H9 (cell line): ENCODE measurements at regions not wholly inside any gene's neighbourhood (a gene's known extent, or its start where the extent isn't known, plus 50 kb on each side); places are given as distances from the start of the nearest gene placed in this dataset.
A peak's percentile ranks its signal among the peaks of the same experiment; 100 is the strongest.

ENCODE experiments used
- DNase-seq: peaks from one replicate; pipeline ENCODE4 v3.0.0-alpha.2; 2017
- H2AFZ ChIP-seq: one replicate; pipeline ENCODE4 v1.6.1; 2013; ENCODE audit warnings: mild to moderate bottlenecking, low read length, control low read depth, moderate library complexity
- H2AK5ac ChIP-seq: 2 replicates; pipeline ENCODE4 v1.6.1; 2013; ENCODE audit warnings: low read length, control low read depth, mixed read lengths; ENCODE audit not compliant: insufficient read length
- H2BK120ac ChIP-seq: one replicate; pipeline ENCODE4 v1.6.1; 2013; ENCODE audit warnings: low read depth, mild to moderate bottlenecking, low read length, control low read depth, inconsistent platforms; ENCODE audit not compliant: poor library complexity, severe bottlenecking
- H2BK12ac ChIP-seq: 2 replicates; pipeline ENCODE4 v1.6.1; 2013; ENCODE audit warnings: low read length, control low read depth, mixed read lengths, low read depth; ENCODE audit not compliant: insufficient read length
- H2BK15ac ChIP-seq: 2 replicates; pipeline ENCODE4 v1.6.1; 2013; ENCODE audit warnings: low read depth, low read length, control low read depth
- H2BK20ac ChIP-seq: one replicate; pipeline ENCODE4 v1.6.1; 2013; ENCODE audit warnings: low read depth, mild to moderate bottlenecking, low read length, control low read depth, inconsistent platforms; ENCODE audit not compliant: poor library complexity, severe bottlenecking
- H2BK5ac ChIP-seq: 2 replicates; pipeline ENCODE4 v1.6.1; 2013; ENCODE audit warnings: low read length, control low read depth, mixed read lengths; ENCODE audit not compliant: insufficient read length
- H3K14ac ChIP-seq: 2 replicates; pipeline ENCODE4 v1.6.1; 2013; ENCODE audit warnings: low read length, control low read depth; ENCODE audit not compliant: insufficient read depth
- H3K18ac ChIP-seq: 2 replicates; pipeline ENCODE4 v1.6.1; 2013; ENCODE audit warnings: low read depth, mild to moderate bottlenecking, mixed read lengths, low read length, control low read depth; ENCODE audit not compliant: insufficient read length
- H3K23ac ChIP-seq: 2 replicates; pipeline ENCODE4 v1.6.1; 2013; ENCODE audit warnings: low read length, control low read depth, mixed read lengths, low read depth; ENCODE audit not compliant: insufficient read length
- H3K23me2 ChIP-seq: 2 replicates; pipeline ENCODE4 v1.6.1; 2013; ENCODE audit warnings: low read depth, mild to moderate bottlenecking, mixed read lengths, low read length, control low read depth; ENCODE audit not compliant: insufficient read length, poor library complexity, severe bottlenecking
- H3K27ac ChIP-seq: 2 replicates; pipeline ENCODE4 v1.5.1; 2013; ENCODE audit warnings: low read length, control low read depth, mixed read lengths, low read depth; ENCODE audit not compliant: insufficient read length
- H3K27me3 ChIP-seq: 2 replicates; pipeline ENCODE4 v1.6.1; 2013; ENCODE audit warnings: low read length, control low read depth, inconsistent platforms; ENCODE audit not compliant: insufficient read depth
- H3K4ac ChIP-seq: 2 replicates; pipeline ENCODE4 v1.6.1; 2013; ENCODE audit warnings: low read depth, mild to moderate bottlenecking, control low read depth, inconsistent platforms, low read length, moderate library complexity
- H3K4me1 ChIP-seq: 2 replicates; pipeline ENCODE4 v1.6.1; 2013; ENCODE audit warnings: low read length, control low read depth, inconsistent platforms; ENCODE audit not compliant: insufficient read depth
- H3K4me2 ChIP-seq: 2 replicates; pipeline ENCODE4 v1.6.1; 2013; ENCODE audit warnings: low read length, control low read depth, mixed read lengths; ENCODE audit not compliant: insufficient read length, insufficient read depth
- H3K56ac ChIP-seq: 2 replicates; pipeline ENCODE4 v1.6.1; 2013; ENCODE audit warnings: low read depth, mild to moderate bottlenecking, mixed read lengths, low read length, control low read depth; ENCODE audit not compliant: insufficient read length
- H3K79me1 ChIP-seq: 2 replicates; pipeline ENCODE4 v1.6.1; 2013; ENCODE audit warnings: low read depth, mild to moderate bottlenecking, moderate library complexity, low read length, control low read depth, inconsistent platforms; ENCODE audit not compliant: insufficient read depth, poor library complexity, severe bottlenecking
- H3K79me2 ChIP-seq: 2 replicates; pipeline ENCODE4 v1.6.1; 2013; ENCODE audit warnings: low read length, control low read depth, inconsistent platforms; ENCODE audit not compliant: insufficient read depth
- H3K9ac ChIP-seq: 2 replicates; pipeline ENCODE4 v1.6.1; 2013; ENCODE audit warnings: low read length, control low read depth, mixed read lengths; ENCODE audit not compliant: insufficient read length; ENCODE audit errors: extremely low read depth
- H3K9me3 ChIP-seq: one replicate; pipeline ENCODE4 v1.6.1; 2013; ENCODE audit warnings: low read depth, low read length, inconsistent platforms; ENCODE audit not compliant: control insufficient read depth
- H3T11ph ChIP-seq: one replicate; pipeline ENCODE4 v1.6.1; 2013; ENCODE audit warnings: mild to moderate bottlenecking, low read length, control low read depth, inconsistent platforms
- H4K20me1 ChIP-seq: one replicate; pipeline ENCODE4 v1.6.1; 2013; ENCODE audit not compliant: control insufficient read depth, insufficient read length, insufficient read depth
- H4K5ac ChIP-seq: 2 replicates; pipeline ENCODE4 v1.6.1; 2013; ENCODE audit warnings: low read depth, mild to moderate bottlenecking, mixed read lengths, low read length, control low read depth; ENCODE audit not compliant: insufficient read length
- H4K8ac ChIP-seq: replicated peaks from 2 replicates; pipeline ENCODE4 v1.6.1; 2013; ENCODE audit warnings: low read length, control low read depth, mixed read lengths, low read depth; ENCODE audit not compliant: insufficient read length
- H4K91ac ChIP-seq: 2 replicates; pipeline ENCODE4 v1.6.1; 2013; ENCODE audit warnings: low read depth, mild to moderate bottlenecking, moderate library complexity, mixed read lengths, low read length, control low read depth; ENCODE audit not compliant: insufficient read length
- H3K27ac Mint-ChIP-seq, 3 experiments: 2 replicates in 2 of 3; 3 replicates in 1 of 3; pipeline ENCODE4 v1.8.0; 2020 to 2021; ENCODE audit warnings: mixed read lengths in 3 of 3, mild to moderate bottlenecking in 1 of 3, moderate library complexity in 1 of 3
- H3K27me3 Mint-ChIP-seq: 2 replicates; pipeline ENCODE4 v1.8.0; 2021; ENCODE audit warnings: low read depth, mild to moderate bottlenecking, moderate library complexity, mixed read lengths
- H3K36me3 Mint-ChIP-seq, 3 experiments: 2 replicates in 2 of 3; 3 replicates in 1 of 3; pipeline ENCODE4 v1.8.0; 2020 to 2021; ENCODE audit warnings: low read depth in 3 of 3, mixed read lengths in 3 of 3; ENCODE audit not compliant: insufficient read depth in 1 of 3
- H3K4me1 Mint-ChIP-seq, 2 experiments: 2 replicates each; pipeline ENCODE4 v1.8.0; 2020; ENCODE audit warnings: mixed read lengths in 2 of 2
- H3K4me3 Mint-ChIP-seq, 2 experiments: 2 replicates in 1 of 2; 3 replicates in 1 of 2; pipeline ENCODE4 v1.8.0; 2020 to 2021; ENCODE audit warnings: mild to moderate bottlenecking in 2 of 2, mixed read lengths in 2 of 2, moderate library complexity in 1 of 2
- H3K9me3 Mint-ChIP-seq, 2 experiments: 2 replicates in 1 of 2; 3 replicates in 1 of 2; pipeline ENCODE4 v1.8.0; 2020; ENCODE audit warnings: mild to moderate bottlenecking in 2 of 2, mixed read lengths in 2 of 2, moderate library complexity in 1 of 2
- CTCF ChIP-seq: fragments of 200-600 bp; sonication (generic); conservative IDR thresholded peaks from 3 replicates; pipeline ENCODE4 v1.8.0; 2021; ENCODE audit warnings: antibody characterized with exemption, mild to moderate bottlenecking
- WGBS: extraction: QIAGEN DNeasy Blood & Tissue Kit; methylation state at CpG from one replicate; pipeline ENCODE4 v1.1.7; 2013; ENCODE audit warnings: missing lambda C conversion rate, low lambda C conversion rate, mixed read lengths; ENCODE audit not compliant: insufficient read length; ENCODE audit errors: extremely low coverage; 5-methylcytosine and 5-hydroxymethylcytosine counted together

DNA sequence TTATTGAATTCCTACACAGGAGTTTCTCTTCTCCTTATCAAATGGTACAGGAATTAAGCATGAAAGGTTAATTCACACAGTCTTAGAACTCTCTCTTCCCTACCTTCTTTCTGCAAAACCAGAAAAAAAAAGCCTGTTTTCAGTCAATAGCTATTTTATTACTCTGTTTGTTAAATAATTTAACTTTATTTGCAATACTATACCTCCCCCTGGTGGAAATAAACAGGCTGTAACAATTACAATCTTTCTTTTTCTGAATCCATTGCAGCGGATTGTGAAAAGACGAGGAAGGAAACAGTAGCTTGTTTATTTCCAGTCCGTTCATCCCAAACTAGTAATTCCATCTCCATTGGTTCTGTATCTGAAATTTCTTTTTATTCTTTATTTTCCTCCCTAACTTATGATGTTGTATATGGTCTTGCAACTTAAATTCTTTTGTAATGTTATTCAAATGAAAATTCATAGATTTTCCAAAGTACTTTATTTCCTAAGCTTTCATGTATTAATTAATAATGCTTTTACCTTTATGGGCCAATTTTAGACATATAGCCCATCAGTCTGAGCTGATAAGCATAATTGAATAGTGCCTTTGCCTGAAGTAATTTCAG, 165.2 kb downstream of the SH3BP4 start:
- Mint-ChIP-seq H3K4me1 (peaks cover 7 to 14% of the 10 kb centered on the region in 2 experiments; a peak in 3 of 4 replicates), H3K4me3 (no peak overlapping the region), H3K36me3 (no peaks in the 10 kb centered on the region), H3K27me3 (peaks cover 55% of the 10 kb centered on the region), H3K27ac (no peak overlapping the region), H3K9me3 (no peaks in the 10 kb centered on the region; a peak in 1 of 5 replicates)
- H4K5ac ChIP-seq = no peak overlapping the region
- no peaks in the 10 kb centered on the region for H3K4me1 ChIP-seq
- H3K27ac ChIP-seq = no peak overlapping the region
- TF ChIP-seq CTCF = peak; percentile 83
- H2AFZ ChIP-seq = no peak overlapping the region
- H3K9me3 ChIP-seq = no peaks in the 10 kb centered on the region
- no peak overlapping the region for H2BK12ac ChIP-seq
- no peak overlapping the region for H3K4ac ChIP-seq
- DNase-seq = no peak
- H3K56ac ChIP-seq = no peak overlapping the region
- H3K79me1 ChIP-seq = no peaks in the 10 kb centered on the region
- WGBS = no CpG with 5 or more reads among the region's 3 CpGs
- H3K18ac ChIP-seq = no peak overlapping the region
- H2BK120ac ChIP-seq = no peak overlapping the region
- H2BK20ac ChIP-seq = no peak overlapping the region
- H2AK5ac ChIP-seq = no peak overlapping the region
- H2BK5ac ChIP-seq = no peak overlapping the region
- no peak overlapping the region for H3K23ac ChIP-seq
- no peak overlapping the region for H2BK15ac ChIP-seq
- no peak overlapping the region for H3T11ph ChIP-seq
- H3K27me3 ChIP-seq = no peaks in the 10 kb centered on the region; the same call in 1 of the 2 replicates
- H3K14ac ChIP-seq = no peak overlapping the region
- H3K23me2 ChIP-seq = no peaks in the 10 kb centered on the region
- no peak overlapping the region for H4K8ac ChIP-seq
- no peak overlapping the region for H3K4me2 ChIP-seq
- no peak overlapping the region for H4K91ac ChIP-seq
- no peak overlapping the region for H3K9ac ChIP-seq
- H4K20me1 ChIP-seq = peaks cover 3% of the 10 kb centered on the region
- no peaks in the 10 kb centered on the region for H3K79me2 ChIP-seq
